ENCODE measurements at regions not wholly inside any gene's neighbourhood (a gene's known extent, or its start where the extent isn't known, plus 50 kb on each side); places are given as distances from the start of the nearest gene placed in this dataset.
"Not testable (repeated sequence)": the region's sequence is repeated elsewhere in the genome, so short reads cannot be mapped to it uniquely, and the experiment has no call there.

GRCh38 chr5:118603278-118603677, 385.1 kb downstream of the DTWD2 start:
- DNase-seq = no peak

DNA sequence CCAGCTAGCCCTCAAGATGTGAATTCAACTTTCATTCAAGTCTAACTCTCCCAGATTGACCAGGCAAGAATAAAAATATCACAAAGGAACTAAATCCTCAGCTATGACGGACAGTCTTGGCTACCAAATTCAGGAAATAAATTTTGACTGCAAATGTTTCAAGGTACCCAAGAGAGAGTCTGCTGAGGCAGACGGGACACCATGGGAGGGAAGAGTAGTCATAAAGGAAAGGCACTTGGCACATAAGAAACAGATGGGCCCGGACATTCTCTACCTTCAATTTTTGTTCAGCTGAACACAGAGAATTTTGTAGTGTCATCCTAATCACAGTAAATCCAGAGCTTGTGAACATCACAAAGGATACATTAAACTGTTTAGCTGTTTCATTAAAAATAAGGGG, 390.0 kb downstream of the DTWD2 start:
- DNase-seq = no peak

DNA sequence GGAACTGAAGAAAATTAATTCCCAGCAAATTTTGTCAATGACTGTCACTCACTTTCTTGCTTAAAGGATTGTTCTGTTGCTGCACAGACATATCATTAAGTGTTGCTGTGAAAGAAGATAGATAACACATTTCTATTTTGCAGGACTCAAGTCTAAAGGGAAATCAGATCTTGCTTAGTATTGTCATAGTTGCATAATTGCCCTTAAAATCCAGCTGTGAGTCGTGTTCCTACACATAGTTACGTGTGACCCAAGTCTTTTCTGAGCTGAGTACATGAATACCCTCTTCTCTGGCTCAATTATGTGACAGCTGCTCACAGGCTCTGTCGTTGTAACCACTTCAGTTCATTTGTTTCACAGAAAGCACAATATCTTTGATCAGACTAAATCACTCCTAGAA, 390.8 kb downstream of the DTWD2 start:
- no peak for DNase-seq

DNA sequence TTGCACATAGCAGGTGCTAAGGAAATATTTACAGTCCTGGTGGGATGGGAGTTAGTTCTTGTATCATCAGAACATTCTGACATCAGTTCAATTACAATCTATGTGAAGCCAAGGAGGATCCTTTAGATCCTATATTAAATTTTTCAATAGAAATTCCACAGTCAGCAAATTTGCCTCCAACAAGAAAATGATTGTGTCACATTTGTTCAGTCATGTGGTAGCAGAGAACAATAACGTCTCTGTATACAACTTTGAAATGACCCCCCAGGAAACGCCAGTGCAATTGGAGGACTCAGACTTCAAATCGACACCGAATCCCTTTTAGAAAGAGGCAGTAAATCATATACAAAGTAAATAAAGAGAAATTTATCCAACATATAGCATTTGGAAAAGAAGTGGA, 392.1 kb downstream of the DTWD2 start:
- DNase-seq = no peak

- DNase-seq = no peak
These were observed 395.4 kb downstream of the DTWD2 start for GRCh38 chr5:118593003-118593328.

- no peak for DNase-seq
These were observed 395.9 kb downstream of the DTWD2 start for GRCh38 chr5:118592229-118593002.

DNA sequence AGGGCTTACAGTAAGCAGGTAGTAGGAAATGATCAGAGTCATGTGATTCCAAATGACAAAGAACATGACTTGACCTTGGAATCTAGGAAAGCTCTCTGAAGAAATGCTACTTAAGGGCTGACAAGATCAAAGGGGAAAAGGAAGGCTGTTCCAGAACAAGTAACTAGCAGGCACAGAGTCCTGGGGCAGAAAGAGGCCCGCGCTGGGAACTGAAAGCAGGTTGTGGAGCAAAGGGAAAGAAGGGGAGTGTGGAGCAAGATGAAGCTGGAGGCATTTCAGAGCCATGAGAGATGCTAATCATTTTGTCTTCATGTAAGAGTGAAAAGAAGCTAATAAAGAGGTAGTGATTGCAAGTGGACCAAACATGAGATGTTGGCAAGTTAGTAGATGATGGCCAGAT, 397.5 kb downstream of the DTWD2 start:
- DNase-seq = no peak

DNA sequence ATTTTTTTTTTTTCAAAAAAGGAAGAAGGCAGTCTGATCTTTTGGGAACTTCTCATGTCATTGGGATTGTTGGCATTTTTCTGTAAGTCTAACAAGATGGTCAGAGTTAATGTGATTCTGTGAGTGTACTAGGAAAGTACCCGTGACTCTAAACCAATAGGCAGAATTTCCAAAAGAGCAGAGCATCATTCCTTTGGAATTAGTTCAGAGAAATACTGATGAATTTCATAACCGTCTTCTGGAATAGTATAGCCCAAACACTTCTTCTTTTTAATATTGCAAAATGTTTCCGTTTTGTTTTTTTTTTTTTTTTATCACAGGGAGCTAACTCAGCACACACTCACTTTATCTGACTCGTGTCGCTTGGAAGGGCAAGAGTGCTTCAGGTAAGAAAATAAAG, 407.4 kb downstream of the DTWD2 start:
- no peak for DNase-seq

- DNase-seq = no peak
These were observed 410.3 kb downstream of the DTWD2 start for GRCh38 chr5:118578093-118578492.

DNA sequence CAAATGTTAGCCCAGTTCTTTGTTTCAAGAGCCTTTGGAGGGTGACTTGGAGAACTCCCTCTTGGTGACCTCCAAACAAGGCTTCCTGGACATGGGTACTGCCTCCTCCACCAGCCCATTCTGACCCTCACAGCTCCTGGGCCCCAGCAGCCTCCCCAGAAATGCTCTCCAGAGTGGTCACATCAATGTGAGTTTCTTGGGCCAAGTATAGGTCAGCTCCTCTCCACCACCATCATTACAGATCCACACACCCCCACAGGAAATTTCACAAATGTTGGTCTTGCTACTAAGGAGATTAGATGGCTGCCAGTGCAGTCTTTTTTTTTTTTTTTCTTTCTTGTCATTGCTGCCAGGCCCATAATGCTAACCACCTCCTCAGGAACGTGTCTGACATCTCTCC, 410.7 kb downstream of the DTWD2 start:
- no peak for DNase-seq

GRCh38 chr5:118570276-118570675, 418.1 kb downstream of the DTWD2 start:
- DNase-seq = not testable (repeated sequence)

- not testable (repeated sequence) for DNase-seq
These were observed 418.8 kb downstream of the DTWD2 start for GRCh38 chr5:118569596-118569995.

DNA sequence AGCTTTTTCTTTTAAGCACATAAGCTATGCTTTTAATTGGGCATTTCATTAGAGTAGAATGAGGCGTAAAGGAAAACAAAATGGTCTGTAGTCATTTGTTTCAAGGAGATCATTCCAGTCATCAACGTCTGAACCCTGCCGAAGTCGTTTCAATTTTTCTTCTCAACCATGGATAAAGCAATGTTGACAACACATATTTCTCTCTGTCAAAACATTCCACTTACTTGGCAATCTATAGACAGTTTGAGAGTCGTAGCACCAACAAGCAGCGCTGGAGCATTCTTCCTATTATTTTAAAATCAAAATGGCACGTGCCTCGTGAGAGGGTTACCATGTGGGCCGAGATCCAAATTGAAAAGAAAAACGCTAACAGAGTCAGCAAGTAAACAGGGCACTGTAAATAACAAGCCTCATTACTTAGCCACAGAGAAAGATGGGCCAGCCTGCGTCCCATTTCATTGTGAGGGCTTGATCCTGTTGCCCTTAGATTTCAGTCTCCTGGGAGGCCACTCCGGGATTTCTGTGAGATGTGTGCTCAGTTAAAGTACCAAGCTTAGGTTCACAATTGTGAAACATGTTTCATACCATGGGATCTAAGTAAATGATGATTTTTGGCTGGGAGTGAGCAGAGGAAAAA, 422.9 kb downstream of the DTWD2 start:
- no peak for DNase-seq

DNA sequence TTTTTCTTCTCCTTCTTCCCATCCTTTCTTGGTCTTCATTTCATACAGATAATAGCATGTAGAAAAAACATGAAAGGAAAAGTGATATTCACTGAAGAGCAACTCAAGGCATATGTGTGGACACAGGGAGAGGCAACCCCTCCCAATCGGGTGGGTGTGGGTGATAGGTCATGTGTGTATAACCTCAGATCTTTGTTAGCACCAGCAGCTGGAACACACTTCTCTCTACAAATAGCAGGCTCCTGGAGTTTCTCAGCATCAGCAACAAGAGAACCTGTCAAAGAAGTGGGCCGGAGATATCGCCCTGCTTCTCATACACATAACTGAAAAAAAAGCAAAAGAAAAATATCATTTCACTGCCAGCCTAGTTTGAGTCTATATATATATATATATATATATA, 426.4 kb downstream of the DTWD2 start:
- DNase-seq = no peak

DNA sequence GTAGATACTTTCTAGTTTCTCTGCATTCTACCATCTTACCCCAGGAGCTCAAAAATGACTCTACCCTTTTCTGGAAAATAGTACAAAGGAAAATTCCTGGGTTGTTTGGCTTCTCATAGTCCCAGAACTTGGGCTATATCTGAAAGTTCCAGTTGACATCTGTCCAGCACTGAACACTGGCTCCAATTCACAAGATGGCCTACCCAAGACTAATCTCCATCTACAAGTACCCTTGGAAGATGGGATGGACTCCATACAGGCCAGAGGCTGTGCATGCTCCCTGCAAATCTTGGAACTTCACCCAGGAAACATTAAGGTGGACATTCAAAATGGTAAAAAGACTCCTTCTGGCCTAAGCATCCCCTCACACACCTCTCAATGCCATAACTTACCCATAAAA, 427.1 kb downstream of the DTWD2 start:
- DNase-seq = no peak

- no peak for DNase-seq
These were observed 429.5 kb downstream of the DTWD2 start for GRCh38 chr5:118558871-118559270.

GRCh38 chr5:118557251-118557661, 431.1 kb downstream of the DTWD2 start:
- DNase-seq = no peak

- DNase-seq = no peak
These were observed 431.6 kb downstream of the DTWD2 start for GRCh38 chr5:118556792-118557191.

- DNase-seq = no peak
These were observed 432.6 kb downstream of the DTWD2 start for GRCh38 chr5:118555727-118556126.

- DNase-seq = no peak
These were observed 433.4 kb downstream of the DTWD2 start for GRCh38 chr5:118554981-118555380.

DNA sequence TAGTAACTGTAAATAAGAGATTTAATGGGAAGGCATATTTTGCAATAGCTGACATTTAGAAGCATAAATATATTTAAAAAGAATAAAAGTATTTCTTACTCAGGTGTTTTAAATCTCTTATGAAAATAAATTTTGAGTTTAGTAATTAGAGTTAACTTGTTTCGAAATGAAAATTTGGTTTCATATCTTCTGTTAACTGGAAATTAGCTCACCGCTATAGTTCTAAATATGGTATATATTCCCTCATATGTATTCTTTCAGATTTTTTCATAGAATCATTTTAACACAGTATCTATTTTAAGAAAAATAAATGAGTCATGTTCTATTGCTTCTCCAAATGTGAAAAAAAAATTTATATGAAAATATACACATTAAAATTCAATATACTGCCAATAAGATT, 434.1 kb downstream of the DTWD2 start:
- DNase-seq = no peak

DNA sequence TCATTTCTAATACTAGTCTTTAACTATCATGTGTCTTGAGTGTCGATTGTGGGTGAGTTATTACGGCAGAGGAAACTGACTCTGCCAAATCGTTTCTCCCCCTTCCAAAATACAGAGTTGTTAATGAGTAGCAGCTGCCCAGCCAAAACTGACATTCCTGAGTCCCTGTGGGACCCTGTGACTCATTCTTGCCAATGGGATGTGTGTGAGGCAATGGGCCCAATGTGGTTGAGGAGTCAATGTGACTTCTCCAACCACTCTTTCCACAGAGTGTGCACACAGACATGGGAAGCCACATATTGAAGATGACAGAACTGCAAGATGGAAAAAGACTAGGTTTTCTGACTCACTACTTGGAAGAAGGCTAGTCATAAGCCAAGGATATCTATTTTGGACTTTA, 434.7 kb downstream of the DTWD2 start:
- no peak for DNase-seq

DNA sequence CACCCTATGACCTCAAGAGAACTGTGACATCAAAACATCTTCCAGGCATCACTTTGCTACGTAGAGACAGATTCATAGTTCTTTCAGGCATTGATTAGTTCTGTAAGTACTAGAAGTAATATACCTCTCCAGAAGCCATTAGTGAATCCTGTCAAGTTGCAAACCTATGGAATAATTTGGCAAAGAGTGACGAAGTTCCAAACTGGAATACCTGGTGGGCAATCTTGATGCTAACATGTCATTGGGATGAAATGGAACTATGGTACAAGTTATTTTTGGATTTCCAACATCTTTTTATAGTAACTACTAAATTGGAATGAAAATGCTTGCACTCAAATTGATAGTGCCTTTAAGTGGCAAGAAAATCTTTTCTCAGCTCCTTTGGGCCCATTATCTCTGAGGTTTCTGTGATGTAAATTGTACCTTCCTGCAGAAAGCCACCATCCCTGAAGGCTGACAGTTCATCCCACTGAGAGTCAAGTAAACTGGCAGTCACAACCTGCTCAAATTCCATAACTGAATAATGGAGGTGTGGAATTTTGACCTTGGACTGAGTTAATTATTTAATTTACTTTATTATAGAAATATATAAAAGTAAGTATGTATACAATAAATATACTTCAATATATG, 435.5 kb downstream of the DTWD2 start:
- DNase-seq = no peak

DNA sequence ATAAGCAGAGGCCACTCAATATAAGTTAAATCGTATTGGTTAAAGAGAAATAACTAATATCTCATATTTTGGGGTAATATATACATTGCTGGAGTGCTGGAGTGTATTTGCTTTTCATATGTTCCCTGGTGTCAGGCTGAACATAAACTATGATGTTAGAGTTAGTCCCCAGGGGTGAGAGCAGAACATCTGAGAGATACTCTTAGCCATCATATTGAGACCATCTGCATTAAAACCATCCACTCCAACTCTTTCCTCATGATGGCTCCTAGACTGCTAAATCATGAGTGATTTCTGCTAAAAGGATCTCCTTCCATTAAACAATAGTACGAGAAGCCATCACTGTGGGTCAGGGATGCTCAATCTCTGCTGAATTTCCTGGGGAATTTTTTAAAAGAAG, 436.2 kb downstream of the DTWD2 start:
- DNase-seq = no peak

All from CD4-positive, alpha-beta T cell treated with Interleukin-17A for 4 hours (primary cell).